ENCODE measurements at regions not wholly inside any gene's neighbourhood (a gene's known extent, or its start where the extent isn't known, plus 50 kb on each side); places are given as distances from the start of the nearest gene placed in this dataset.

DNA sequence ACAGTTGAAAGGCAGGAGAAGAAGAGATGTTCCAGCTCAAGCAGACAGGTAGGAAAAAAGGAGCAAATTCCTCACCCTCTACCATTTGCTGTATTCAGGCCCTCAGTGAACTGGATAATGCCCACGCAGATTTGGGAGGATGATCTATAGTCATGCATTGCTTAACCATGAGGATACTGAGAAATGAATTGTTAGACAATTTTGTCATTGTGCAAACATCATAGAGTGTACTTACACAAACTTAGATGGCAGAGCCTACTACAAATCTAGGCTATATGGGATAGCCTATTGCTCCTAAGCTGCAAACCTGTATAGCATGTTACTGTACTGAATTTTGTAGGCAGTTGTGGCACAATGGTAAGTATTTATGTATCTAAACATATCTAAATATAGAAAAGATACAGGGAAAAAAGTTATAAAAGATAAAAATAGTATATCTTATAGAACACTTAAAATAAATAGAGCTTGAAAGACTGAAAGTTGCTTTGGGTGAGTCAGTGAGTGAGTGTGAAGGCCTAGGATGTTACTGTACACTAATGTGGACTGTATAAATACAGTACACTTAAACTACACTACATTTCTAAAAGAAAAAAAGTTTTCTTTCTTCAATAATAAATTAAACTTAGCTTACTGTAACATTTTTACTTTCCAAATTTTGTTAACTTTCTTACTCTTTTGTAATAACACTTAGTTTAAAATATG, 672.3 kb downstream of the UTRN start:
- no peaks in the 10 kb centered on the region for H3K4me1 Mint-ChIP-seq
- TF ChIP-seq EZH2 (IDR thresholded peaks at IDR 0.05; ENCODE audit: borderline replicate concordance, insufficient read depth, low read depth, low read length, poor library complexity, severe bottlenecking) = no peak
- TF ChIP-seq, protein P1, sequence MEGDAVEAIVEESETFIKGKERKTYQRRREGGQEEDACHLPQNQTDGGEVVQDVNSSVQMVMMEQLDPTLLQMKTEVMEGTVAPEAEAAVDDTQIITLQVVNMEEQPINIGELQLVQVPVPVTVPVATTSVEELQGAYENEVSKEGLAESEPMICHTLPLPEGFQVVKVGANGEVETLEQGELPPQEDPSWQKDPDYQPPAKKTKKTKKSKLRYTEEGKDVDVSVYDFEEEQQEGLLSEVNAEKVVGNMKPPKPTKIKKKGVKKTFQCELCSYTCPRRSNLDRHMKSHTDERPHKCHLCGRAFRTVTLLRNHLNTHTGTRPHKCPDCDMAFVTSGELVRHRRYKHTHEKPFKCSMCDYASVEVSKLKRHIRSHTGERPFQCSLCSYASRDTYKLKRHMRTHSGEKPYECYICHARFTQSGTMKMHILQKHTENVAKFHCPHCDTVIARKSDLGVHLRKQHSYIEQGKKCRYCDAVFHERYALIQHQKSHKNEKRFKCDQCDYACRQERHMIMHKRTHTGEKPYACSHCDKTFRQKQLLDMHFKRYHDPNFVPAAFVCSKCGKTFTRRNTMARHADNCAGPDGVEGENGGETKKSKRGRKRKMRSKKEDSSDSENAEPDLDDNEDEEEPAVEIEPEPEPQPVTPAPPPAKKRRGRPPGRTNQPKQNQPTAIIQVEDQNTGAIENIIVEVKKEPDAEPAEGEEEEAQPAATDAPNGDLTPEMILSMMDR (IDR thresholded peaks at IDR 0.05) = no peak
- POLR2A ChIA-PET = no interaction called here
- no peaks in the 10 kb centered on the region for H3K9me3 Mint-ChIP-seq (ENCODE audit: insufficient read depth)
- H2AFZ ChIP-seq (ENCODE audit: insufficient read depth, low read depth, low read length, poor library complexity, severe bottlenecking) = no peak overlapping the region
- no CpG with 5 or more reads among the region's 1 CpG for WGBS (ENCODE audit: insufficient coverage)
- H3K27ac Mint-ChIP-seq = no peak overlapping the region
- no peaks in the 10 kb centered on the region for H4K20me1 ChIP-seq (ENCODE audit: control insufficient read depth, insufficient read depth, low read length, poor library complexity, severe bottlenecking)
- no peaks in the 10 kb centered on the region for H3K4me1 ChIP-seq (ENCODE audit: control insufficient read depth in 2 of 2, insufficient read depth in 2 of 2, low read length in 2 of 2)
- DNase-seq = no peak
- H3K4me3 ChIP-seq (ENCODE audit: control extremely low read depth in 1 of 5, extremely low read depth in 1 of 5, insufficient read depth in 1 of 5, low read depth in 2 of 5, low read length in 4 of 5) = no peak overlapping the region
- no peak overlapping the region for H3K4me3 Mint-ChIP-seq
- no peaks in the 10 kb centered on the region for H3K79me2 ChIP-seq (ENCODE audit: control insufficient read depth, insufficient read depth, low read length)
- H3K27me3 Mint-ChIP-seq = peaks cover 2% of the 10 kb centered on the region
- ATAC-seq (ENCODE audit: low read depth) = no peak
- no peak overlapping the region for H3K9ac ChIP-seq (ENCODE audit: low read length)
- H3K9me3 ChIP-seq (ENCODE audit: control extremely low read depth in 1 of 3, control insufficient read depth in 2 of 3, insufficient read depth in 1 of 3, low read length in 2 of 3) = peaks cover 0 to 3% (median 0%) of the 10 kb centered on the region in 3 donors
- no peak overlapping the region for H3K4me2 ChIP-seq (replicated peaks; ENCODE audit: low read depth, low read length, poor library complexity, severe bottlenecking)
- H3K36me3 ChIP-seq (replicated peaks in 1 of 2; ENCODE audit: control extremely low read depth in 1 of 2, control insufficient read depth in 1 of 2, extremely low read depth in 1 of 2, insufficient read depth in 2 of 2, low read length in 1 of 2) = no peaks in the 10 kb centered on the region
- no peak overlapping the region for H3K27ac ChIP-seq (ENCODE audit: low read length in 2 of 2)
- intact Hi-C loops (cut with micrococcal nuclease) = no loop called here
- CTCF ChIA-PET = no interaction called here
- H3K27me3 ChIP-seq (replicated peaks in 1 of 4; ENCODE audit: control extremely low read depth in 1 of 4, control insufficient read depth in 3 of 4, insufficient read depth in 4 of 4, low read length in 3 of 4) = peaks cover 0 to 2% (median 0%) of the 10 kb centered on the region in 4 experiments

DNA sequence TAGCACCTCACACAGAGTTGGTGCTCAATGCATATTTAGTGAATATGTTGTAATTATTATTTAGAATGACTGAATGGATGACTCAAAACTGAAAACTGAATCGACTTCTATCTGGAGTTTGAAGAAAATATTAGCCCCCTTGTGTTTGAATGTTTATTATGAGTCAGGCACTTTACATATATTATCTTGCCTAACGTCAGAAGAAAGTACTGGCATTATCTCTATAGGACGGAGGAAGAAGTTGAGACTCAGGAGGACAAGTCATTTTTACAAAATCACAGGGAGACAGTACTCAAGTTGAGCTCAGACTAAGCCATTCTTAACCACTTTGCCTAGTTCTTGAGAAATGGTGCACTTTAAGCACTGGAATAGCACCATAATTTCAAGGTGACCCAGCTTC, 684.0 kb downstream of the UTRN start:
- Histone ChIP-seq H3K4me2 (replicated peaks; ENCODE audit: low read depth, low read length, poor library complexity, severe bottlenecking) (no peak overlapping the region), H3K4me3 (ENCODE audit: control extremely low read depth in 1 of 5, extremely low read depth in 1 of 5, insufficient read depth in 1 of 5, low read depth in 2 of 5, low read length in 4 of 5) (no peak overlapping the region), H3K9me3 (ENCODE audit: control extremely low read depth in 1 of 3, control insufficient read depth in 2 of 3, insufficient read depth in 1 of 3, low read length in 2 of 3) (peaks cover 0 to 2% (median 0%) of the 10 kb centered on the region in 3 donors), H3K9ac (ENCODE audit: low read length) (no peak overlapping the region), H2AFZ (ENCODE audit: insufficient read depth, low read depth, low read length, poor library complexity, severe bottlenecking) (no peak overlapping the region), H3K4me1 (ENCODE audit: control insufficient read depth in 2 of 2, insufficient read depth in 2 of 2, low read length in 2 of 2) (no peaks in the 10 kb centered on the region), H3K27ac (ENCODE audit: low read length in 2 of 2) (no peak overlapping the region), H3K27me3 (replicated peaks in 1 of 4; ENCODE audit: control extremely low read depth in 1 of 4, control insufficient read depth in 3 of 4, insufficient read depth in 4 of 4, low read length in 3 of 4) (no peaks in the 10 kb centered on the region), H3K36me3 (replicated peaks in 1 of 2; ENCODE audit: control extremely low read depth in 1 of 2, control insufficient read depth in 1 of 2, extremely low read depth in 1 of 2, insufficient read depth in 2 of 2, low read length in 1 of 2) (no peaks in the 10 kb centered on the region), H3K79me2 (ENCODE audit: control insufficient read depth, insufficient read depth, low read length) (no peaks in the 10 kb centered on the region), H4K20me1 (ENCODE audit: control insufficient read depth, insufficient read depth, low read length, poor library complexity, severe bottlenecking) (no peaks in the 10 kb centered on the region)
- Mint-ChIP-seq H3K4me3 (no peak overlapping the region), H3K4me1 (no peaks in the 10 kb centered on the region), H3K27ac (no peak overlapping the region), H3K9me3 (ENCODE audit: insufficient read depth) (no peaks in the 10 kb centered on the region), H3K27me3 (peaks cover 12% of the 10 kb centered on the region)
- DNase-seq (no peak), ATAC-seq (ENCODE audit: low read depth) (no peak)
- intact Hi-C loops (cut with micrococcal nuclease) = no loop called here
- WGBS (ENCODE audit: insufficient coverage) = 100% methylated on average over 1 of the region's 3 CpGs
- CTCF ChIA-PET = no interaction called here
- POLR2A ChIA-PET = no interaction called here
- no peak for TF ChIP-seq EZH2 (IDR thresholded peaks at IDR 0.05; ENCODE audit: borderline replicate concordance, insufficient read depth, low read depth, low read length, poor library complexity, severe bottlenecking)
- TF ChIP-seq, protein P1 (IDR thresholded peaks at IDR 0.05) = no peak
